ENCODE measurements at regions not wholly inside any gene's neighbourhood (a gene's known extent, or its start where the extent isn't known, plus 50 kb on each side); places are given as distances from the start of the nearest gene placed in this dataset.

DNA sequence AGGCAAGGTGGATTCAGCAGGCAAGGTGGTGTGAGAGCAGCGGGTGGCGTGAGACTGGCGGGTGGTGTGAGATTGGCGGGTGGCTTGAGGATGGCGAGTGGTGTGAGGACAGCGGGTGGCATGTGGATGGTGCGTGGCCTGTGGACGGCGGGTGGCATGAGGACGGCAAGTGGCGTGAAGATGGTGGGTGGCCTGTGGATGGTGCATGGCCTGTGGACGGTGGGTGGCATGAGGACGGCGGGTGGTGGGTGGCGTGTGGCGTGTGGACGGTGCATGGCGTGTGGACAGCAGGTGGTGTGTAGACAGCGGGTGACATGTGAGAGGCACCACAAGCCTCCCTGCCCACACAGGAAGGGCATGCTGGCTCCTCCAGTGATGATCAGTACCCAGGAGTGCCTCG, 186.9 kb upstream of the SALL3 start:
- Histone ChIP-seq H3K4me3 (no peak overlapping the region), H3K27me3 (replicated peaks in 1 of 7) (no peaks in the 10 kb centered on the region), H3K27ac (no peak overlapping the region), H3K9me3 (no peaks in the 10 kb centered on the region), H3K4me1 (no peaks in the 10 kb centered on the region), H3K36me3 (no peaks in the 10 kb centered on the region)
- intact Hi-C loops (cut with DNase I; ENCODE audit: low total_unique reads) = no loop called here
- no peak for TF ChIP-seq POLR2AphosphoS5 (IDR thresholded peaks at IDR 0.05)
- TF ChIP-seq POLR2A (IDR thresholded peaks at IDR 0.05) = no peak
- TF ChIP-seq CTCF (IDR thresholded peaks at IDR 0.05 in 8 of 11, conservative IDR thresholded peaks at IDR 0.05 in 3 of 11) = no peak
- WGBS, 5 donors = 91 to 96% (median 94%) methylated on average over 19 to 20 of the region's 20 CpGs
- DNase-seq = peak; percentile 57

DNA sequence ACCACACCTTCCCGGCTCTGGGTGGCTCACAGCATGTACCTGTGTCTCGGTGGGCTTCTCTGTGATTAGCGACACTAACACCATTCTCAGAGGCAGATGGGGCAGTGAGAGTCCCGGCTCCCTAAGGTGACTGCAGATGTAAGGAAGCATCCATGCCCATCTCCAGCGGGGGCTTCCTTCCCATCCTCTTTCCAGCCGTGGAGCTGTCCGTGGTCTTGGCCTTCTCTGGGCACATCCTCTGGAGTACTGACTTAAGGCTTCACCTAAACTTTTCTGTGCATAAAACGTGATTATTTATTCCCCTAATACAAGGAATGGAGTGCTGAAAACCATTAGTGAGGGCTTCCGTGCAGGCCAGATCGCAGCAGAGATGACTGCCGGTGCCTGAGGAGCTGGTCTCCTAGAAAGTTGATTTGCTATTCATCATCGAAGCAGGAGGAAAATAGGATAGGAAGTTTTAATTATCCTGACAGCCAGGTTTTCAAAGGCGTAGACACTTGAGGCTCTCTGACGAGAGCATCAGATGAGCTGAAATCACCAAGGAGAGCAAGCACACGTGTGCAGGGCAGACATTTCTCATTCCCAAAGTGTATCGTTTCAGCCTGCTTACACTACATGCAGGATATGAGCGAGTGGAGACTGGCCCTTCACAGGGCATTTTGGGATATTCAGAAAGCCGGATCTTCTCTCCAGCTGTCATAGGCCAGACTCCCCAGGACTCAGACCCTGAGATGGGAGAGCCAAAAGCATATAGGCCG, 186.1 kb upstream of the SALL3 start:
- no peak overlapping the region for H3K27ac ChIP-seq
- intact Hi-C loops (cut with DNase I; ENCODE audit: low total_unique reads) = no loop called here
- TF ChIP-seq POLR2AphosphoS5 (IDR thresholded peaks at IDR 0.05) = no peak
- TF ChIP-seq CTCF (IDR thresholded peaks at IDR 0.05 in 8 of 11, conservative IDR thresholded peaks at IDR 0.05 in 3 of 11) = no peak
- TF ChIP-seq POLR2A (IDR thresholded peaks at IDR 0.05) = no peak
- H3K9me3 ChIP-seq = no peaks in the 10 kb centered on the region
- DNase-seq = peak; percentile 28
- H3K4me3 ChIP-seq = no peak overlapping the region
- 74 to 85% (median 80%) methylated on average over 18 to 19 of the region's 19 CpGs for WGBS, 5 donors
- no peaks in the 10 kb centered on the region for H3K36me3 ChIP-seq
- no peaks in the 10 kb centered on the region for H3K27me3 ChIP-seq (replicated peaks in 1 of 7)
- H3K4me1 ChIP-seq = no peaks in the 10 kb centered on the region

DNA sequence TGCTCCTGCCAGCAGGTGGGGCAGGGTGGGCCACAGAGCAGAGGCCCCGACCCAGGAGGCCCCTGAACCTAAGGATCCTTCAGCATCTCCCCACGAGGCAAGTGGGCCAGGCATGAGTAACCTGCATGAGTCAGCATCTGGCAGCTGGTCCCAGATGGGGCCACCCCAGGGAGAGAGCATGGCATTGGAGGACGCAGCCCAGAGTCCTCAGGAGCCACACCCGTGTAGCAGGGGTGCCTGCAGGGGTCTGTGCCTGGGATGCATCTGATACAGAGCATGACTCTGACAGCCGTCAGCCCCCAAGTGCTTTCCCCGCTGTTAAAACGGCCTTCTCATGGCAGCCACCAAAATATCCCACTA, 185.6 kb upstream of the SALL3 start:
- Histone ChIP-seq H3K27me3 (replicated peaks in 1 of 7) (no peaks in the 10 kb centered on the region), H3K4me3 (no peak overlapping the region), H3K4me1 (no peaks in the 10 kb centered on the region), H3K27ac (no peak overlapping the region), H3K36me3 (no peaks in the 10 kb centered on the region), H3K9me3 (no peaks in the 10 kb centered on the region)
- WGBS, 5 donors = 59 to 100% (median 71%) methylated on average over 3 to 7 of the region's 7 CpGs
- DNase-seq = peak; percentile 54
- TF ChIP-seq POLR2AphosphoS5 (IDR thresholded peaks at IDR 0.05) (no peak), POLR2A (IDR thresholded peaks at IDR 0.05) (no peak), CTCF (IDR thresholded peaks at IDR 0.05 in 8 of 11, conservative IDR thresholded peaks at IDR 0.05 in 3 of 11) (no peak)
- intact Hi-C loops (cut with DNase I; ENCODE audit: low total_unique reads) = no loop called here

GRCh38 chr18:78796693-78797455, 182.7 kb upstream of the SALL3 start:
- Histone ChIP-seq H3K27ac (no peak overlapping the region), H3K27me3 (replicated peaks in 1 of 7) (no peaks in the 10 kb centered on the region), H3K4me1 (no peaks in the 10 kb centered on the region), H3K4me3 (no peak overlapping the region), H3K36me3 (no peaks in the 10 kb centered on the region), H3K9me3 (no peaks in the 10 kb centered on the region)
- TF ChIP-seq POLR2AphosphoS5 (IDR thresholded peaks at IDR 0.05) = no peak
- TF ChIP-seq CTCF (IDR thresholded peaks at IDR 0.05 in 8 of 11, conservative IDR thresholded peaks at IDR 0.05 in 3 of 11) = no peak
- no peak for TF ChIP-seq POLR2A (IDR thresholded peaks at IDR 0.05)
- intact Hi-C loops (cut with DNase I; ENCODE audit: low total_unique reads) = no loop called here
- DNase-seq = peak; percentile 73
- WGBS, 5 donors = 92 to 96% (median 93%) methylated on average over 66 to 67 of the region's 67 CpGs

Data from spleen (tissue), 11 donors.